Activated CD8-positive, alpha-beta T cell treated with anti-CD3 and anti-CD28 coated beads for 36 hours (primary cell): ENCODE measurements at regions not wholly inside any gene's neighbourhood (a gene's known extent, or its start where the extent isn't known, plus 50 kb on each side); places are given as distances from the start of the nearest gene placed in this dataset.

Source experiments
- ATAC-seq: fragments of 200-7000 bp; cut with Tn5 transposase; one replicate; pipeline ENCODE4 v1.10.0; 2021; ENCODE audit warnings: mild to moderate bottlenecking, moderate library complexity
- CTCF ChIA-PET: fragments of 350-600 bp; sonication (Branson Sonifier 250); formaldehyde crosslinking; loops from one replicate; lab custom pipeline; 2021; ENCODE audit warnings: antibody characterized with exemption; lab: Charles Lee
- POLR2A ChIA-PET: fragments of 350-600 bp; sonication (Branson Sonifier 250); formaldehyde crosslinking; loops from one replicate; lab custom pipeline; 2021; ENCODE audit warnings: antibody characterized with exemption; lab: Charles Lee
- DNase-seq: peaks from one replicate; pipeline ENCODE4 v3.0.0-alpha.2; 2020
- H3K27ac Mint-ChIP-seq: one replicate; pipeline ENCODE4 v1.8.0; 2021; ENCODE audit warnings: mild to moderate bottlenecking, mixed read lengths
- H3K27me3 Mint-ChIP-seq: one replicate; pipeline ENCODE4 v1.8.0; 2021; ENCODE audit warnings: mixed read lengths
- H3K36me3 Mint-ChIP-seq: one replicate; pipeline ENCODE4 v1.8.0; 2021; ENCODE audit warnings: low read depth, mixed read lengths
- H3K4me1 Mint-ChIP-seq: one replicate; pipeline ENCODE4 v1.8.0; 2021; ENCODE audit warnings: low read depth, mixed read lengths
- H3K4me3 Mint-ChIP-seq: one replicate; pipeline ENCODE4 v1.8.0; 2021; ENCODE audit warnings: mild to moderate bottlenecking, moderate library complexity, mixed read lengths
- H3K9me3 Mint-ChIP-seq: one replicate; pipeline ENCODE4 v1.8.0; 2021; ENCODE audit warnings: mixed read lengths
- CTCF ChIP-seq: fragments of 200-600 bp; IDR thresholded peaks from one replicate; pipeline ENCODE4 v1.8.0; 2022; ENCODE audit warnings: antibody characterized with exemption, mild to moderate bottlenecking
- intact Hi-C: fragments of 100-400 bp; cut with micrococcal nuclease; formaldehyde crosslinking; loops from one replicate; pipeline ENCODE4 v1.10.0; 2022

GRCh38 chr17:36683387-36683786 is 82.0 kb downstream of the MRM1 start:
- ChIA-PET POLR2A (no interaction called here), CTCF (no interaction called here)
- no peaks in the 10 kb centered on the region for H3K36me3 Mint-ChIP-seq
- no peak overlapping the region for H3K27ac Mint-ChIP-seq
- intact Hi-C loops: no loop called here
- no peaks in the 10 kb centered on the region for H3K27me3 Mint-ChIP-seq
- ATAC-seq: no peak
- H3K9me3 Mint-ChIP-seq: no peaks in the 10 kb centered on the region
- DNase-seq: no peak
- no peak for TF ChIP-seq CTCF
- H3K4me3 Mint-ChIP-seq: no peak overlapping the region
- no peaks in the 10 kb centered on the region for H3K4me1 Mint-ChIP-seq

- Mint-ChIP-seq H3K36me3 (no peaks in the 10 kb centered on the region), H3K4me1 (no peaks in the 10 kb centered on the region), H3K9me3 (no peaks in the 10 kb centered on the region), H3K4me3 (no peak overlapping the region), H3K27ac (no peak overlapping the region), H3K27me3 (no peaks in the 10 kb centered on the region)
- intact Hi-C loops: no loop called here
- ATAC-seq (no peak), DNase-seq (no peak)
- CTCF ChIA-PET: no interaction called here
- POLR2A ChIA-PET: interaction anchor here (0.7 kb wide), 1 partner anchor 9 kb away, joined by 3 read pairs; no protein-coding TSS in a partner anchor
- no peak for TF ChIP-seq CTCF
Measured at GRCh38 chr17:36684134-36684533, 82.8 kb downstream of the MRM1 start.

GRCh38 chr17:36686123-36686669 is 84.8 kb downstream of the MRM1 start:
- H3K4me3 Mint-ChIP-seq: no peak overlapping the region
- H3K36me3 Mint-ChIP-seq: no peaks in the 10 kb centered on the region
- POLR2A ChIA-PET: no interaction called here
- CTCF ChIA-PET: no interaction called here
- no peaks in the 10 kb centered on the region for H3K4me1 Mint-ChIP-seq
- no peaks in the 10 kb centered on the region for H3K9me3 Mint-ChIP-seq
- DNase-seq (no peak), ATAC-seq (no peak)
- H3K27me3 Mint-ChIP-seq: no peaks in the 10 kb centered on the region
- no peak overlapping the region for H3K27ac Mint-ChIP-seq
- intact Hi-C loops: no loop called here
- no peak for TF ChIP-seq CTCF

GRCh38 chr17:36687736-36688135 is 86.4 kb downstream of the MRM1 start:
- ChIA-PET POLR2A (no interaction called here), CTCF (no interaction called here)
- no peaks in the 10 kb centered on the region for H3K9me3 Mint-ChIP-seq
- no peaks in the 10 kb centered on the region for H3K27me3 Mint-ChIP-seq
- H3K4me3 Mint-ChIP-seq: no peak overlapping the region
- DNase-seq (no peak), ATAC-seq (no peak)
- intact Hi-C loops: no loop called here
- no peaks in the 10 kb centered on the region for H3K36me3 Mint-ChIP-seq
- no peak overlapping the region for H3K27ac Mint-ChIP-seq
- no peaks in the 10 kb centered on the region for H3K4me1 Mint-ChIP-seq
- TF ChIP-seq CTCF: no peak

GRCh38 chr17:36689089-36689667 is 87.8 kb downstream of the MRM1 start:
- Mint-ChIP-seq H3K36me3 (no peaks in the 10 kb centered on the region), H3K27ac (no peak overlapping the region), H3K4me3 (no peak overlapping the region), H3K27me3 (no peaks in the 10 kb centered on the region), H3K4me1 (no peaks in the 10 kb centered on the region), H3K9me3 (no peaks in the 10 kb centered on the region)
- intact Hi-C loops: no loop called here
- no peak for ATAC-seq
- POLR2A ChIA-PET: no interaction called here
- no peak for DNase-seq
- no peak for TF ChIP-seq CTCF
- CTCF ChIA-PET: no interaction called here
